GM10248 (cell line): ENCODE measurements at regions not wholly inside any gene's neighbourhood (a gene's known extent, or its start where the extent isn't known, plus 50 kb on each side); places are given as distances from the start of the nearest gene placed in this dataset.

Source experiments
- CTCF ChIA-PET: fragments of 300-600 bp; sonication (Branson Sonifier 250); formaldehyde crosslinking; extraction: SDS; loops from one replicate; lab custom pipeline; 2021; ENCODE audit warnings: antibody characterized with exemption; lab: Yijun Ruan, JAX
- POLR2A ChIA-PET: fragments of 350-650 bp; sonication (Branson Sonifier 250); formaldehyde crosslinking; extraction: SDS; loops from one replicate; lab custom pipeline; 2020; ENCODE audit warnings: antibody characterized with exemption; lab: Yijun Ruan, JAX
- DNase-seq: peaks from one replicate; pipeline ENCODE4 v3.0.0; 2012; ENCODE audit errors: extremely low spot score
- CTCF ChIP-seq: IDR thresholded peaks from 2 replicates; pipeline ENCODE4 v1.5.1; 2012; ENCODE audit warnings: mild to moderate bottlenecking, low read depth; ENCODE audit errors: extremely low read depth, missing control alignments, control extremely low read depth

GRCh38 chr18:38664929-38665328 is 1099.3 kb upstream of the CELF4 start:
- CTCF ChIA-PET: interaction anchor here (0.8 kb wide), 1 partner anchor 51 kb away, joined by 3 read pairs; no protein-coding TSS in a partner anchor
- POLR2A ChIA-PET: no interaction called here

GRCh38 chr18:38663682-38664081 is 1098.1 kb upstream of the CELF4 start:
- TF ChIP-seq CTCF: no peak
- no peak for DNase-seq
- POLR2A ChIA-PET: no interaction called here
- CTCF ChIA-PET: interaction anchor here (0.7 to 0.9 kb wide), 2 partner anchors 17 to 28 kb away, joined by 3 read pairs; no protein-coding TSS in a partner anchor

More at GRCh38 chr18:38664929-38665328, 1099.3 kb upstream of the CELF4 start:
- no peak for TF ChIP-seq CTCF
- DNase-seq: no peak

- no peak for DNase-seq
- ChIA-PET POLR2A (no interaction called here), CTCF (interaction anchor here (0.7 to 0.9 kb wide), 2 partner anchors 17 to 27 kb away, joined by 3 read pairs; no protein-coding TSS in a partner anchor)
- no peak for TF ChIP-seq CTCF
Observed at GRCh38 chr18:38663270-38663669, 1097.7 kb upstream of the CELF4 start.

GRCh38 chr18:38654946-38655345 is 1089.3 kb upstream of the CELF4 start:
- DNase-seq: no peak
- ChIA-PET CTCF (no interaction called here), POLR2A (no interaction called here)
- no peak for TF ChIP-seq CTCF

GRCh38 chr18:38651736-38652135 is 1086.1 kb upstream of the CELF4 start:
- TF ChIP-seq CTCF: no peak
- ChIA-PET POLR2A (no interaction called here), CTCF (no interaction called here)
- no peak for DNase-seq

- ChIA-PET POLR2A (no interaction called here), CTCF (no interaction called here)
- no peak for TF ChIP-seq CTCF
- no peak for DNase-seq
Observed at GRCh38 chr18:38648179-38648578, 1082.6 kb upstream of the CELF4 start.
